K562 (cell line): ENCODE measurements at regions not wholly inside any gene's neighbourhood (a gene's known extent, or its start where the extent isn't known, plus 50 kb on each side); places are given as distances from the start of the nearest gene placed in this dataset.

ENCODE experiments used
- CREBBP ChIP-seq: IDR thresholded peaks from one replicate; pipeline ENCODE4 v1.6.1; 2012; ENCODE audit warnings: low read depth, mild to moderate bottlenecking, control low read depth, inconsistent platforms, low read length
- NR2C2 ChIP-seq, 2 experiments: fragments of 200-800 bp in 1 of 2; sonication (Bioruptor generic) in 1 of 2; sonication (generic) in 1 of 2; formaldehyde crosslinking in 1 of 2; IDR thresholded peaks; 2 replicates each; pipeline versions ENCODE4 v1.6.1 to v1.8.0; 2016 to 2022; ENCODE audit warnings: mild to moderate bottlenecking in 1 of 2, missing compliant biosample characterization in 1 of 2, missing genetic modification characterization in 1 of 2, missing genetic modification reagents in 1 of 2
- NRF1 ChIP-seq, 2 experiments: fragments of 450-650 bp; IDR thresholded peaks in 1 of 2; conservative IDR thresholded peaks in 1 of 2; 2 replicates each; pipeline ENCODE4 v1.6.1; 2014; ENCODE audit warnings: mild to moderate bottlenecking in 2 of 2
- PHF20 ChIP-seq: fragments of 450-650 bp; IDR thresholded peaks from 2 replicates; pipeline ENCODE4 v1.6.1; 2018; ENCODE audit not compliant: partially characterized antibody
- RBM14 ChIP-seq: fragments of 200-400 bp; formaldehyde crosslinking; IDR thresholded peaks from 2 replicates; pipeline ENCODE4 v1.6.1; 2018; ENCODE audit warnings: low read depth, mild to moderate bottlenecking, low read length, moderate library complexity, borderline replicate concordance; ENCODE audit not compliant: insufficient read depth
- SIN3A ChIP-seq, 2 experiments: fragments of 150-350 bp in 1 of 2; IDR thresholded peaks; 2 replicates each; pipeline ENCODE4 v1.6.1; 2011 to 2016; ENCODE audit warnings: borderline replicate concordance in 2 of 2, low read depth in 2 of 2, low read length in 2 of 2, mild to moderate bottlenecking in 2 of 2, moderate library complexity in 2 of 2; ENCODE audit not compliant: control insufficient read depth in 1 of 2
- SMARCB1 ChIP-seq: IDR thresholded peaks from 2 replicates; pipeline ENCODE4 v1.6.1; 2011; ENCODE audit warnings: improper control_type of control experiment, low read depth; ENCODE audit not compliant: insufficient read length
- ZNF165 ChIP-seq: fragments of 250-450 bp; sonication (Bioruptor Pico); IDR thresholded peaks from 2 replicates; pipeline ENCODE4 v1.4.0; 2020; ENCODE audit warnings: borderline replicate concordance
- ZNF174 ChIP-seq: fragments of 250-450 bp; sonication (Bioruptor Pico); IDR thresholded peaks from 2 replicates; pipeline ENCODE4 v1.4.0; 2020; ENCODE audit warnings: mild to moderate bottlenecking
- ZNF316 ChIP-seq: fragments of 450-650 bp; IDR thresholded peaks from 2 replicates; pipeline ENCODE4 v1.6.1; 2016
- ZNF384 ChIP-seq: IDR thresholded peaks from 2 replicates; pipeline ENCODE4 v1.6.1; 2012; ENCODE audit warnings: low read depth, low read length, improper control_type of control experiment
- ZNF77 ChIP-seq: fragments of 250-450 bp; sonication (Bioruptor Pico); IDR thresholded peaks from 2 replicates; pipeline ENCODE4 v1.5.0; 2020
- TF ChIP-seq, protein P1 (sequence below): fragments of 450-650 bp; IDR thresholded peaks from 2 replicates; pipeline ENCODE4 v1.6.1; 2018; ENCODE audit warnings: mild to moderate bottlenecking, low read depth; ENCODE audit not compliant: partially characterized antibody
- TF ChIP-seq, protein P2 (sequence below): fragments of 250-450 bp; sonication (Bioruptor Pico); IDR thresholded peaks from 2 replicates; pipeline ENCODE4 v1.4.0; 2020; ENCODE audit warnings: mild to moderate bottlenecking, moderate library complexity
- TF ChIP-seq, protein P3 (sequence below): fragments of 250-450 bp; sonication (Bioruptor Pico); IDR thresholded peaks from 2 replicates; pipeline ENCODE4 v1.5.0; 2020; ENCODE audit warnings: mild to moderate bottlenecking
- TF ChIP-seq, protein P4 (sequence below): fragments of 150-350 bp; IDR thresholded peaks from 2 replicates; pipeline ENCODE4 v1.6.1; 2014; ENCODE audit warnings: low read depth, mild to moderate bottlenecking, low read length, borderline replicate concordance
- TF ChIP-seq, protein P5 (sequence below): fragments of 450-650 bp; formaldehyde crosslinking; IDR thresholded peaks from 2 replicates; pipeline ENCODE4 v1.4.0; 2022; ENCODE audit warnings: missing genetic modification characterization

DNA sequence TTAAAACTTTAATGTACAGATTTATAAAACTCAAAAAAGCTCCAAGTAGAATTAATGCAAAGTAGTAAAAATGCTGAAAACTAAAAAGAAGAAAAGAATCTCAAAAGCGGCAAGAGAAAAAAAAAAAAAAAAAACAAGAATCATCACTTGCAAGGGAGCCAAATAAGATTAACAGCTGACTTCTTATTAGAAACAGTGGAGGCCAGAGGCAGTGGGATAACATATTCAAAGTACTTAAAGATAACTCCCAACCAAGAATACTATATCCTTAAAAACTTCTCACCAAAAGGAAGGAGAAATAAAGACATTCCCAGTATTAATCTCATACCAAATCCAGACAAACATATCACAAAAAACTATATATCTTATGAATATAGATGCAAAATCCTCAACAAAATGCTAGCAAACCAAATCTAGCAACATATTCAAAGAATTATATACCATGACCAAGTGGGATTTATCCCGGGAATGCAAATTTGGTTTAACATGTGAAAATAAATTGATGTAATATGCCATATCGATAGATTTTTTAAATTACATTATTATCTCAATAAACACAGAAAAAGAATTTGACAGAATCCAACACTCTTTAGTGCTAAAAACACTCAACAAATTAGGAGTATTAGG, 62.7 kb downstream of the CAMK2N1 start (continued):
- TF ChIP-seq ZNF384 (peak; percentile 70; the same call in 1 of the 2 replicates), NRF1 (conservative IDR thresholded peaks at IDR 0.05 in 1 of 2, IDR thresholded peaks at IDR 0.05 in 1 of 2) (no peak), ZNF77 (no peak), ZNF165 (CRISPR knock-in tag) (no peak), RBM14 (no peak), PHF20 (no peak), SIN3A (IDR thresholded peaks at IDR 0.05; ENCODE audit: borderline replicate concordance in 2 of 2, control insufficient read depth in 1 of 2, low read depth in 2 of 2, low read length in 2 of 2) (no peak), ZNF316 (no peak), ZNF174 (CRISPR knock-in tag) (no peak), SMARCB1 (no peak), CREBBP (no peak), NR2C2 (CRISPR knock-in tag; IDR thresholded peaks at IDR 0.05) (no peak), NR2C2 (tag; IDR thresholded peaks at IDR 0.05) (no peak)
- TF ChIP-seq, protein P1, sequence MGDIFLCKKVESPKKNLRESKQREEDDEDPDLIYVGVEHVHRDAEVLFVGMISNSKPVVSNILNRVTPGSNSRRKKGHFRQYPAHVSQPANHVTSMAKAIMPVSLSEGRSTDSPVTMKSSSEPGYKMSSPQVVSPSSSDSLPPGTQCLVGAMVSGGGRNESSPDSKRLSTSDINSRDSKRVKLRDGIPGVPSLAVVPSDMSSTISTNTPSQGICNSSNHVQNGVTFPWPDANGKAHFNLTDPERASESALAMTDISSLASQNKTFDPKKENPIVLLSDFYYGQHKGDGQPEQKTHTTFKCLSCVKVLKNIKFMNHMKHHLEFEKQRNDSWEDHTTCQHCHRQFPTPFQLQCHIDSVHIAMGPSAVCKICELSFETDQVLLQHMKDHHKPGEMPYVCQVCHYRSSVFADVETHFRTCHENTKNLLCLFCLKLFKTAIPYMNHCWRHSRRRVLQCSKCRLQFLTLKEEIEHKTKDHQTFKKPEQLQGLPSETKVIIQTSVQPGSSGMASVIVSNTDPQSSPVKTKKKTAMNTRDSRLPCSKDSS: peak; percentile 52
- TF ChIP-seq, protein P2, sequence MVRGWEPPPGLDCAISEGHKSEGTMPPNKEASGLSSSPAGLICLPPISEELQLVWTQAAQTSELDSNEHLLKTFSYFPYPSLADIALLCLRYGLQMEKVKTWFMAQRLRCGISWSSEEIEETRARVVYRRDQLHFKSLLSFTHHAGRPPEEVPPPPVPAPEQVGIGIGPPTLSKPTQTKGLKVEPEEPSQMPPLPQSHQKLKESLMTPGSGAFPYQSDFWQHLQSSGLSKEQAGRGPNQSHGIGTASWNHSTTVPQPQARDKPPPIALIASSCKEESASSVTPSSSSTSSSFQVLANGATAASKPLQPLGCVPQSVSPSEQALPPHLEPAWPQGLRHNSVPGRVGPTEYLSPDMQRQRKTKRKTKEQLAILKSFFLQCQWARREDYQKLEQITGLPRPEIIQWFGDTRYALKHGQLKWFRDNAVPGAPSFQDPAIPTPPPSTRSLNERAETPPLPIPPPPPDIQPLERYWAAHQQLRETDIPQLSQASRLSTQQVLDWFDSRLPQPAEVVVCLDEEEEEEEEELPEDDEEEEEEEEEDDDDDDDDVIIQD (CRISPR knock-in tag): no peak
- TF ChIP-seq, protein P3, sequence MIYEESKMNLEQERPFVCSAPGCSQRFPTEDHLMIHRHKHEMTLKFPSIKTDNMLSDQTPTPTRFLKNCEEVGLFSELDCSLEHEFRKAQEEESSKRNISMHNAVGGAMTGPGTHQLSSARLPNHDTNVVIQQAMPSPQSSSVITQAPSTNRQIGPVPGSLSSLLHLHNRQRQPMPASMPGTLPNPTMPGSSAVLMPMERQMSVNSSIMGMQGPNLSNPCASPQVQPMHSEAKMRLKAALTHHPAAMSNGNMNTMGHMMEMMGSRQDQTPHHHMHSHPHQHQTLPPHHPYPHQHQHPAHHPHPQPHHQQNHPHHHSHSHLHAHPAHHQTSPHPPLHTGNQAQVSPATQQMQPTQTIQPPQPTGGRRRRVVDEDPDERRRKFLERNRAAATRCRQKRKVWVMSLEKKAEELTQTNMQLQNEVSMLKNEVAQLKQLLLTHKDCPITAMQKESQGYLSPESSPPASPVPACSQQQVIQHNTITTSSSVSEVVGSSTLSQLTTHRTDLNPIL (CRISPR knock-in tag): no peak
- TF ChIP-seq, protein P4, sequence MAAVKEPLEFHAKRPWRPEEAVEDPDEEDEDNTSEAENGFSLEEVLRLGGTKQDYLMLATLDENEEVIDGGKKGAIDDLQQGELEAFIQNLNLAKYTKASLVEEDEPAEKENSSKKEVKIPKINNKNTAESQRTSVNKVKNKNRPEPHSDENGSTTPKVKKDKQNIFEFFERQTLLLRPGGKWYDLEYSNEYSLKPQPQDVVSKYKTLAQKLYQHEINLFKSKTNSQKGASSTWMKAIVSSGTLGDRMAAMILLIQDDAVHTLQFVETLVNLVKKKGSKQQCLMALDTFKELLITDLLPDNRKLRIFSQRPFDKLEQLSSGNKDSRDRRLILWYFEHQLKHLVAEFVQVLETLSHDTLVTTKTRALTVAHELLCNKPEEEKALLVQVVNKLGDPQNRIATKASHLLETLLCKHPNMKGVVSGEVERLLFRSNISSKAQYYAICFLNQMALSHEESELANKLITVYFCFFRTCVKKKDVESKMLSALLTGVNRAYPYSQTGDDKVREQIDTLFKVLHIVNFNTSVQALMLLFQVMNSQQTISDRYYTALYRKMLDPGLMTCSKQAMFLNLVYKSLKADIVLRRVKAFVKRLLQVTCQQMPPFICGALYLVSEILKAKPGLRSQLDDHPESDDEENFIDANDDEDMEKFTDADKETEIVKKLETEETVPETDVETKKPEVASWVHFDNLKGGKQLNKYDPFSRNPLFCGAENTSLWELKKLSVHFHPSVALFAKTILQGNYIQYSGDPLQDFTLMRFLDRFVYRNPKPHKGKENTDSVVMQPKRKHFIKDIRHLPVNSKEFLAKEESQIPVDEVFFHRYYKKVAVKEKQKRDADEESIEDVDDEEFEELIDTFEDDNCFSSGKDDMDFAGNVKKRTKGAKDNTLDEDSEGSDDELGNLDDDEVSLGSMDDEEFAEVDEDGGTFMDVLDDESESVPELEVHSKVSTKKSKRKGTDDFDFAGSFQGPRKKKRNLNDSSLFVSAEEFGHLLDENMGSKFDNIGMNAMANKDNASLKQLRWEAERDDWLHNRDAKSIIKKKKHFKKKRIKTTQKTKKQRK: no peak
- TF ChIP-seq, protein P5, sequence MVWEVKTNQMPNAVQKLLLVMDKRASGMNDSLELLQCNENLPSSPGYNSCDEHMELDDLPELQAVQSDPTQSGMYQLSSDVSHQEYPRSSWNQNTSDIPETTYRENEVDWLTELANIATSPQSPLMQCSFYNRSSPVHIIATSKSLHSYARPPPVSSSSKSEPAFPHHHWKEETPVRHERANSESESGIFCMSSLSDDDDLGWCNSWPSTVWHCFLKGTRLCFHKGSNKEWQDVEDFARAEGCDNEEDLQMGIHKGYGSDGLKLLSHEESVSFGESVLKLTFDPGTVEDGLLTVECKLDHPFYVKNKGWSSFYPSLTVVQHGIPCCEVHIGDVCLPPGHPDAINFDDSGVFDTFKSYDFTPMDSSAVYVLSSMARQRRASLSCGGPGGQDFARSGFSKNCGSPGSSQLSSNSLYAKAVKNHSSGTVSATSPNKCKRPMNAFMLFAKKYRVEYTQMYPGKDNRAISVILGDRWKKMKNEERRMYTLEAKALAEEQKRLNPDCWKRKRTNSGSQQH (CRISPR knock-in tag): no peak
